ENCODE measurements at regions not wholly inside any gene's neighbourhood (a gene's known extent, or its start where the extent isn't known, plus 50 kb on each side); places are given as distances from the start of the nearest gene placed in this dataset.

GRCh38 chr6:134117409-134117808 lies 65.0 kb upstream of the SLC2A12 start:
- Histone ChIP-seq H3K27ac (peak overlapping the region in 1 of 4 donors; percentile 49), H3K4me3 (no peak overlapping the region), H3K27me3 (no peaks in the 10 kb centered on the region), H3K4me1 (peaks cover 0 to 3% (median 0%) of the 10 kb centered on the region in 4 donors), H3K9me3 (no peaks in the 10 kb centered on the region), H3K36me3 (no peaks in the 10 kb centered on the region)
- TF ChIP-seq POLR2A (IDR thresholded peaks at IDR 0.05), result no peak
- TF ChIP-seq CTCF (IDR thresholded peaks at IDR 0.05), result no peak
- no peak for TF ChIP-seq EP300 (IDR thresholded peaks at IDR 0.05)
- DNase-seq (ENCODE audit: low spot score in 2 of 2), result no peak
- 36 to 44% methylated on average over 6 of the region's 6 CpGs for WGBS, 2 donors

GRCh38 chr6:134115715-134116074 lies 63.3 kb upstream of the SLC2A12 start:
- TF ChIP-seq CTCF (IDR thresholded peaks at IDR 0.05) (no peak), EP300 (IDR thresholded peaks at IDR 0.05) (no peak), POLR2A (IDR thresholded peaks at IDR 0.05) (no peak)
- Histone ChIP-seq H3K27me3 (no peaks in the 10 kb centered on the region), H3K4me1 (peaks cover 0 to 3% (median 0%) of the 10 kb centered on the region in 4 donors), H3K9me3 (no peaks in the 10 kb centered on the region), H3K36me3 (no peaks in the 10 kb centered on the region), H3K27ac (no peak overlapping the region), H3K4me3 (no peak overlapping the region)
- 57% methylated on average over 7 of the region's 7 CpGs for WGBS, 2 donors
- no peak for DNase-seq (ENCODE audit: low spot score in 2 of 2)

- no peak for DNase-seq (ENCODE audit: low spot score in 2 of 2)
These were observed 62.7 kb upstream of the SLC2A12 start for GRCh38 chr6:134114918-134115714.

GRCh38 chr6:134114489-134114888 lies 62.1 kb upstream of the SLC2A12 start:
- H3K4me3 ChIP-seq, result no peak overlapping the region
- WGBS, 2 donors, result 83% methylated on average over 3 of the region's 3 CpGs
- no peak for TF ChIP-seq CTCF (IDR thresholded peaks at IDR 0.05)
- no peak for TF ChIP-seq EP300 (IDR thresholded peaks at IDR 0.05)
- no peak for TF ChIP-seq POLR2A (IDR thresholded peaks at IDR 0.05)
- DNase-seq (ENCODE audit: low spot score in 2 of 2), result no peak
- H3K36me3 ChIP-seq, result no peaks in the 10 kb centered on the region
- peaks cover 0 to 3% (median 0%) of the 10 kb centered on the region in 4 donors for H3K4me1 ChIP-seq
- no peaks in the 10 kb centered on the region for H3K9me3 ChIP-seq
- no peak overlapping the region for H3K27ac ChIP-seq
- no peaks in the 10 kb centered on the region for H3K27me3 ChIP-seq

More at GRCh38 chr6:134114918-134115714, 62.7 kb upstream of the SLC2A12 start:
- H3K9me3 ChIP-seq, result no peaks in the 10 kb centered on the region
- H3K36me3 ChIP-seq, result no peaks in the 10 kb centered on the region
- 53 to 60% methylated on average over 31 to 47 of the region's 47 CpGs for WGBS, 2 donors
- no peak overlapping the region for H3K27ac ChIP-seq
- H3K4me3 ChIP-seq, result no peak overlapping the region
- H3K4me1 ChIP-seq, result peaks cover 0 to 3% (median 0%) of the 10 kb centered on the region in 4 donors
- no peaks in the 10 kb centered on the region for H3K27me3 ChIP-seq
- TF ChIP-seq EP300 (IDR thresholded peaks at IDR 0.05) (no peak), CTCF (IDR thresholded peaks at IDR 0.05) (no peak), POLR2A (IDR thresholded peaks at IDR 0.05) (no peak)

GRCh38 chr6:134111726-134112125 lies 59.3 kb upstream of the SLC2A12 start:
- no peaks in the 10 kb centered on the region for H3K27me3 ChIP-seq
- H3K4me1 ChIP-seq, result no peaks in the 10 kb centered on the region
- H3K36me3 ChIP-seq, result no peaks in the 10 kb centered on the region
- no peak overlapping the region for H3K27ac ChIP-seq
- no peak for DNase-seq (ENCODE audit: low spot score in 2 of 2)
- H3K9me3 ChIP-seq, result no peaks in the 10 kb centered on the region
- TF ChIP-seq CTCF (IDR thresholded peaks at IDR 0.05) (no peak), POLR2A (IDR thresholded peaks at IDR 0.05) (no peak), EP300 (IDR thresholded peaks at IDR 0.05) (no peak)
- H3K4me3 ChIP-seq, result no peak overlapping the region
- 82 to 86% methylated on average over 5 of the region's 5 CpGs for WGBS, 2 donors
